GM21447 (cell line): ENCODE measurements at regions not wholly inside any gene's neighbourhood (a gene's known extent, or its start where the extent isn't known, plus 50 kb on each side); places are given as distances from the start of the nearest gene placed in this dataset.
"Not testable (repeated sequence)": the region's sequence is repeated elsewhere in the genome, so short reads cannot be mapped to it uniquely, and the experiment has no call there.

ENCODE experiments used
- ATAC-seq: cut with Tn5 transposase; IDR thresholded peaks from one replicate; pipeline ENCODE4 v1.9.1; 2021; ENCODE audit not compliant: unreplicated experiment

DNA sequence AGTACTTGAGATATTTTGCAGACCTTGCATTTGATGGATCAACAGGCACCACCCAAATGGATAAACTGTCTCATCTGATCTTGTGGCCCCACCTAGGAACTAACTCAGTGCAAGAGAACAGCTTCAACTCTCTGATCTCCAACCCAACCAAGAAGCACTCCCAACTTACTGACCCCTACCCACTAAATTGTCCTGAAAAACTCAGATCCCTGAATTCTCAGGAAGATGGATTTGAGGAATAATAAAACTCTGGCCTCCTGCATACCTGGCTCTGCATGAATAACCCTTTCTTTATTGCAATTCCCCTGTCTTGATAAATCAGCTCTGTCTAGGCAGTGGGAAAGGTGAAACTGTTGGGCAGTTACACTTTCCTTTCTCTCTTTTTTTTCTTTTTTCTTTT lies 247.9 kb downstream of the ZPLD1 start:
- ATAC-seq, result no peak

DNA sequence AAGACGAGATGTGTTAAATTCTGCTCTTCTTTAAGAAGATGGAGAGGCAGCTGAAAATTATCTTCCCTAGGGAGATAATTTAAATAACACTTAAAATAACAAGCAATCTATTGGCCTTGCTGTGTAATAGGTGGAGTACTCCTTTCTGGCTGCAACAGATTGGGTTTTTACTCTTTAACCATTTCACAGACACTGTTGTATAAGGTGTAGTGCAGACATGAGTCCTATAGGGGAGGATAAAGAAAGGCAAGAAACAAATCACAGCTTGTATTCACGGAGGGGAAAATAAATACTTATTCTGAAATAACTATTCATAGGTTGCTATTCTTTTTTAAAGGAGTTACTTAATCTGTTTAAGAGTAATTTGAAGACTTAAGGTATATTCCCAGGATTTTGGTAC lies 252.0 kb downstream of the ZPLD1 start:
- no peak for ATAC-seq

DNA sequence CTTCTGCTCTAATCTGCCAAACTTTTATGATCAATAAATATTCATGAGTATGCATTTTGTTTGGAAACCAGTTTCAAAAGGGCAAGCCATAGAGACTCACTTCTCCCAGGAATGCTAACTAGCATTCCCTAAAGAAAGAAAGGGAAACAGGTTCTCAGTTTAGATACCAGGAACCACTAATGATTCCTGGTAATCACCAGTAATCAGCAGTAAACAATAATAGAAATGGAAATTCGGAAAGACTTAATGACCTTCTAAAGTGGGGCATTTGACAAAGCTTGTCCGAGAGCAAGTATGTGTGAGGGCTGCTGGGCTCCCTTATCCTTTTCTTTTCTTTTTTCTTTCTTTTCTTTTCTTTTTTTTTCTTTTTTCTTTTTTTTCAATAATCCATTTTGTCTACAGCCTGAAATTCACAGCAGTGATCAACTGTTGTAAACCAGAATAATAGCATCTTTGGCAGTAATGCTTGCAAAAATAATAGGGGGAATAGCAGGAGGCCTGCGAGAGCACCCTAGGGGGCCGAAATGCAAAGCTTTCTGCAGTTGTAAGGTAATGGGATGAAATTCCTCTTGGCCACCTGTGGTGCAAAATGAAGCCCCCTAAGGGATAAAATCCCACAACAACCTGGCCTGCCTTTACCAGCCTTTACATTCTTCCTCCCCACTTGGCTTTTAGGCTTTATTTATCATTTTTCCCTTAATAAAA lies 253.2 kb downstream of the ZPLD1 start:
- ATAC-seq, result no peak

DNA sequence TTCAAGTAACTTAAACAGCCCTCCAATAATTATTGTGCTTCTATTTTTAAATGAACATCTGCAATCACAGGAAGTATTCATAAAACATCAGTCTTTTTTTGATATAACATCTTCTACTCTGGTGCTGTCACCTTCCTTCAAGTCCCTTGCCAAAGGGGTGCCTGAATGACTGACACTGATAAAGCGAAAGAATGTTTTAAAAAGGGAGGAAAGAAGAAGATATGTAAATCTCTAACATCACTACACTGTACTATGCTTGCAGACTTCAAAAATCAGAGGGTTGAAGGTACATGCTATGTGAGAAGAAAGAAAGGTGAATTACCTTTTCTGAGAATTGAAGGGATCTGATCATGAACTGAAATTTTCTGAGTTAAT lies 253.7 kb downstream of the ZPLD1 start:
- ATAC-seq, result no peak

DNA sequence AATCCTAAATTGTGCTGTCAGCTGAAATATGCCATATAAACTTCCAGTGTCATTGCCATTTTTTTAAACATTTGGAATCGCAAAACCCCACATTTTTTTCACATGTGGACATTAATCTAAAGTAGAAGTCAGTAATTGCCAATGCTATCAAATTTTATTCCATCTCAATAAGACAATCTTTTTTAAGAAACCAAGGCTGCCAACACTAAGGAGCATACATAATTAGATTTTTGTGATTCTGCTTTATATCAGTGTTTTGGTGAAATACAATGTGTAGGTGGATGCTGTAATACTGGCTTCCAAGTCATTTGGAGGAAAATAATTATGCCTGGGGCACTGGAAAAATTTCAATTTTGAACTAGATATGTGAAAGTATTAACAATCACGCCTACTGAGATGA lies 256.7 kb downstream of the ZPLD1 start:
- no peak for ATAC-seq

DNA sequence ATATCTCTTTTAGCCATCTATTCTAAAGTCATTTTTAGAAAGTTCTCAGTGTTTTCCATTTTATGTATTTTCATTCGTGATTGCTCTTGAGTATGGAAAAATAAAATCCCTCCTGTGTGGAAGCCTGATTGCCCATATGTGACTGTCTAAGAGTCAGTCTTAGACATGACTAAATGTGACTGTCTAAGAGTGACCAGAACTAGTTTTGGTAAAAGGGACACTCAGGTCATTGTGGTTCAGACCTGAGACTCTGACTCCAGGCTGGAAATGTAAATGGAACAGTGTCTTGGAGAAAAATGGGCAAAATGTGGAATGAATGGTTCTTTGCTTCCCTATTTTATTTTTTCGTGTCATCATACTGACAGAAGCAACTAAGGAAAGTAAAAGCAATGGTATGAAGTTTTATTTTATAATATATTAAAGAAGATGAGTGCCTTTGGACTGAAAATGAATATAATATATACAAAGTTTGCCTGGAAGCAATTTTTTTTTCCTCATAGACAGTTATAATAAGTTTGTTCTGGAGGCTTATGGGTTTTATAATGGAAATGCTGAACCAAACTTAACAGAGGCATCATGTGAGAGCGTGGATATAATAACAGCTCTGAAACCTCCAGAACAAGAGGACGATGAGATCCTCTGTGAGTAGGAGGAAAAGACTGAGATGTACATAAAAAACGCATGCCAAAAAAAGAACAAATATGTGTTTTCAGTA lies 264.4 kb downstream of the ZPLD1 start:
- ATAC-seq, result no peak

DNA sequence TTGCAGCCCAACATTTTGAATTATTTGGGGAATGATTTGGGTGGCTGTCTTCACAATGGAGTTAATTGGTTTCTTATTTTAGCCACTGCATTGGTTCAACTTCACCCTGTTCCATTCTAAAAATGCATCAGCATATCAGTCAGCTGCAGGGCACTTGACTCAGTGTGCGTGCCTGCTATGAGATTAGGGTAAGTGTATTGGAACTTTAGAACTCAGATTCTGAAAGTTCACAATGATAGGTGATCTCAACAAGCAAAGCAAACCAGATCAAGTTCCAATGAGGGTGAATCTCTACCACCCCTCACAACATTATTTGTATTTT lies 265.0 kb downstream of the ZPLD1 start:
- ATAC-seq, result no peak

DNA sequence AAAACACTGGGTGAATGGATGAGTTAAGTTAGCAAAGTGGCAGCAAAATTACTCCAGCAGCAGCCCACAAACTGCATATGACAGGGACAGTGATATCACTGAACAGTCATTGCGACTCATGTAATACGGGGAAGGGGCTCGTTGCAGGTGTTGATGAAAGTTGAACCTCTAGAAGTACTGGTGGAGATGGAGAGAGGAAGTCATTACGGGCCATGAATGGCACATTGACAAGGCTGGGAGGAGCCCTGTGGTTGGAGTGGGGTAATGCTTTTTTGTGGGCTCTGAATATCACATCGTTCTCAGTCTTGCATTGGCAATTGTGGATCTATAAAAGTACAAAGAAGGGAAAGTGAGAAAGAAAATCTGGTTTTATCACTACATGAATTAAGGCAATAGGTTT lies 278.1 kb downstream of the ZPLD1 start:
- no peak for ATAC-seq

DNA sequence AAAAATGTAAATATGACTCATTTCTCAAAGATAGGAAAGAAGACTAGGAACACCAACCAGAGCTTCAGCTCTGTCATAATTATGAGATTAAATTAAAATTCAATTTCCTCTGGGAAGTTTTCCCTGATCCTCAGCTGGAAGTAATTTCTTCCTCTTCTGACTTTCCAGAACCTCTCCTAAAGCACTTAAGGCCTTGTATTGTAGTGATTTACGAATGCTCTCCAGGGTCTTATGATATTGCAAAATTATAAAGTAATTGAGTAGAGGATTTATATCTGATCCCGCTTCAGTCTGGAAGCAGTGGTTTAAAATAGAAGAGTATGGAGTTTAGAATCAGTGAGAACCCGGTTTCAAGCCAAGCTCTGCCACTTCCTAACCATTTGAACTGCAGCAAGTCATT lies 279.8 kb downstream of the ZPLD1 start:
- peak; percentile 15 for ATAC-seq

DNA sequence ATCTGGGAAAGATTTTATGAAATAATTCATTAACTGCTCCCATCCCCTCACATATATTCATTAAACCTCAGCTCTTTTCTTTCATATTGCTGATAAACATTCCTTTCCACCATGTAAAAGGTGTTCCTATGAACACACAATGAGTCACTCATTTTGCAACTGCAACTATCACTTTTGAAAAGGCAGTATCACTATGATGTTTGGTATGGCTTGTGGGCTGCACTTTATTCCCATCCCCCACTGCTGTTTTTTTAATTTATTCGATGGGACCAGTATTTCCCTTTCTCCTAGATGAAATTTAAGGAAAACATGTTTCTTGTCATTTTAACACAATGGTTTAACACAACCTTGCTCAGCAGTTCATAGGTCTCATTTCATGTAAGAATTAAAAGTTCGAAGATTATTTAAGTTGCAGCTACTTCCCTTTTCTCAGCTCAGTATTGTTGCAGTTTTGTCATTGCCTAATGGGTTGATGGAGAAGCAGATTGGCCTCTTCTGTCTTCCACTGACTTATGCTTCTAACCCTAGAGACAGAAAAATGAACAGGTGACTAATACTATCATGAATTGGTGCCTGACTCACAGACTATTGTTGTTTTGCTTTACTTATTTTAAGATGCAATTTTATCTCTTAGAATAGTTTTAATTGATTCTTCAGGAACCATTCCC lies 280.3 kb downstream of the ZPLD1 start:
- ATAC-seq, result peak; percentile 95

DNA sequence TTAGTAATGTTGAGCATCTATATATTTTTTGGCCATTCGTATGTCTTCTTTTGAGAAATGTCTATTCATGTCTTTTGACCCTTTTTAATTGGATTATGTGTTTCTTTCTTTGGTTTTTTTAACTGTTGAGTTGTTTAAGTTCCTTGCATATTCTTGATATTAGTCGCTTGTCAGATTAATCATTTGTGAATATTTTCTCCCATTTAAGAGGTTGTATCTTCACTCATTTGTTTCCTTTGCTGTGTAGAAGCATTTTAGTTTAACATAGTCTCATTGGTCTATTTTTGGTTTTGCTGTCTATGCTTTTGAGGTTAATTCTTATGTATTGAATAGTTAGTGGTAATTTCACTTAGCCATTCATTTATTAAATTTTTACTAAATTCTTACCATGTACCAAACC lies 283.8 kb downstream of the ZPLD1 start:
- ATAC-seq, result no peak

DNA sequence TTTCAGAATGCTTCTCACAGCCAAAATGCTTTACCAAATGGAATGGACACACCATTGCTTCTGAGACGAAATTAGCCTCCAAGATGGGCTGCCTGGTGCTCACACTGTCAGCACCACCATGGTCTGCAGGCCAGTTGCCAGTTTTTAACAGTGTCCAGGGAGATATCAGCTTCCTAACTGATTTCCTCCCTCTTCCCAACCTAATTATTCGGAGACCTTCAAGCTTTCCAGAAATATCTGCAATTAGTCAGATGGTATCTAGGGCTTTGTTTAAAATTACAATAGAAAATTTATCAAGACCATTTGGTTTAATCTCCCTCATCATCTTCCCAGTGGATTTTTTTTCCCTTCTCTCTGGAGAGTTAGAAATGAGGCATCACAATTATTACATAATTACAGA lies 287.5 kb downstream of the ZPLD1 start:
- no peak for ATAC-seq

DNA sequence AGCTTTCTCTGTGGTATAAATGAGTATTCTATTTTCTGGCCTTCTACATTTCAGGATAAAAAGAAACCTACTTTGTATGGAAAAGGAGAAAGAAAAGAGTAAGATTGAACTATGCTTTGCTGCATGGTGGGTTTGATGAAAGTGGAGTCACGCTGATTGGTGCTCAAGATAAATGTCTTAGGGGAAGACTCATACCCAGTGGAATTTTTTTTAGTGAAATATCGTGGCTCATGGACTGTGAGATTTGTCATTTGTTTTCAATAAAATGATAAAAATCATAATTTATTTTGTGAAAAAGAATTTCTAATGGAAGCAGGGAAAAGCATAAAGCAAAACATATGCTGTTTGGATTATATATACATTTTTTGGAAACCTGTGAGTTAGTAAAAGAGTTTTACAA lies 292.5 kb downstream of the ZPLD1 start:
- ATAC-seq, result no peak

DNA sequence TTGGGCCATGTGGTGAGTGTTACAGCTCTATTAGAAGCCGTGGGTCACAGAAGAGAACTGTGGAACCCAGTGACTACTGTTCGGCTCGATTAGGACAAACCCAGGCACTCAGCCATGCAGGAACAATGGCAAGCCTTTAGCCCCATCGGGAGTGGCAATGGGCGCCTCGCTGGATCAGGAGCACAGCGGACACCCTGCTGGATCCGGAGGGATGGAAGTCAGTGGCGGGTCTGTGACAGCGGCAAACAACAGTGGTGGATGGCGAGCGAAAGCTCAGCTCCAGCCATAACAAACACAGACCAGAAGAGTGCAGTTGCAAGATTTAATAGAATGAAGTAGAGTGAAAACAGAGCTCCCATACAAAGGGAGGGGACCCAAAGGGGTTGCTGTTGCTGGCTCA lies 297.8 kb downstream of the ZPLD1 start:
- not testable (repeated sequence) for ATAC-seq

DNA sequence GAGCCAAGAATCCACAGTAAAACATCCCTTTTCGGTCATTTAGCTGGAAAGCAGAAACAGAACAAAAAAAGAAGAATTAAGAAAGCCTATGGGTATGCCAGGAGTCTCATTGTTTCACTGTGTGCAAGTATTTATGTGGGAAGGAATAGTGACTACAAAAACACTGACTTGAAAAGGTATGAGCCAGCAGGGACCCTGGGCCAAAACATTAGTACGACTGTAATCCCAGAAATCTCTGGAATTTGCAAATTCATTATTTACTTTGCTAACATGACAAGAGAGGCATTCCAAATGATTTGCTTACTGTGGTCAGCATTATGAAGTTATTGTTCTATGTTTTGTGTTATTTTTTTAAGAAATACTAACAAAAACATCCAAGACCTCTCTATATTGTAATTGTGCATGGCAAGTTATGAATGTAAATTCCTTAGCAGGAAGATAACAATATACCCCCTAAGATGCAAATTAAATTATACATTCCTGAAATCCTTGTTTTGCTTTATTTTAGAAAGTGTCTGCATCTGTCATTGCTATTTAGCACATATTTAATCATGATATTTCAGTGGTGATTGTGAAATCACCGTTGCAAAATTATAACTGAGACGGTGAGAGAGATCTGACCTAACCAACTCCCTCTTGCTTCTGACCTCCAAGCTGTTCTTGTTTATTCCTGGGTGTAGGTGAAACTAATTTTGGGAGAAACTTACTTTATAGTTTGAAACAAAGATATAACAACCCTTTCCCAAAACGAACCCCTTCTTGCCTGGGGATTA lies 299.2 kb downstream of the ZPLD1 start:
- ATAC-seq, result no peak

DNA sequence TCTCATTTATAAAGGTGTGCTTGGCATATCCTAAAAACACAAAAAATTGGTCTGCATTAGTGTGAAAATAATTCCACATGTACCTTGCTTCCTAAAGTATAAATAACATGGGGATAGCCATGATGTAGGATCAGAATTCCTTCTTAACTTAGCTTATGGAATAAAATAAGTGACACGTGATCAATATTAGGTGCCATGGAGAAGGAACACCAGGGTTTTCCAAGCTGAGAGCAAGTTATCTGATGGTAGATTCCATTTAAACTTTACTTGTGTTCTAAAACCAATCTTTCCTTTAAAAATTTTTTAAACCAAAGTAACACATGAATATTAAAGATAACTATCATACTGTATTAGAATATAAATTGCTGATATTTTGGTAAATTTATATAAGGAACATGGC lies 300.5 kb downstream of the ZPLD1 start:
- ATAC-seq, result no peak

DNA sequence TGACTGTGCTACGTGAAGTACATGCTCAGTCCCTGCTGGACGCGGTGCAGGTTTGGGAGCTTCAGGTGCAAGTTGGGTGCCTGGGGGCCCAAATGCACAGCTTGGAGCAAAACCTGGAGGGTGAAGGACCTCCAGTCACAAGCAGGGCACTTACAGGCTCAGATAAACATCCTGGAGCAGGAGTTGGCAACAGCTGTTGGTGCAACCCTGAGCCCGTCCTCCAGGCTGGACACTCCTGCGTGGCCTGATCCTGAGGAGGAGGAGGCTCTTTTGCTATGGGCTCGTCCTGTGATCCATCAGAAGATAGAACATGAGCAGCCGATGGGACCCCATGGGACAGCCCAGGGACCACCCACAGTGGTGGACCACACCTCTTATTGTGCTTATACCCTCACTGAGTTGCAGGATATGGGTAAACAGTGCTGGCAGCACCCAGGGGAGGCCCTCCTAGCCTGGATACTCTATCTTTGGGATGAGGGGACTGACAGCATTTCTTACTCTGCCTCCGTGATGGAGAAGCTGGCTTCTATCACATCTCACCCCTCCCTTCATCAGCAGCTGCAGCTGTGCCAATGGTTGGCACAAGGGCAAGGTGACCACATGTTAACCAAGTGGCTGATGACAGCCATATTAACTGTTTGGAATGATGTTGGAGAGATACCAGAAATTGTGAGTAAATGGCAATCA lies 301.6 kb downstream of the ZPLD1 start:
- ATAC-seq, result no peak

DNA sequence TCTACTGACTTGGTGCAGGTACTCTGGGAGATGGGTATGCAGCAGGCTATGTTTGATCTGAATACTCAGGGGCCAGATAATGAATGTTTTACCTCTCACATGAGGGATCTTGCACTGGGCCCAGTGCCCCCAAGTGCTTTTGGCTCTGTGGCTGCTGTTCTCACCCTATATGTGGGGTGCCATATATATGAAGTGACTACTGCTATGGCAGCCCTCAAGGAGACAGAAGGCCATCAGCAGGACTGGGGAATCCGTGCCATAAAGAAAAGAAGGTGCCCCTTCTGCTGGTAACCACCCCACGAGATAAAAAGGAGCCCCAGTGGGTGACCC lies 302.1 kb downstream of the ZPLD1 start:
- ATAC-seq, result no peak

DNA sequence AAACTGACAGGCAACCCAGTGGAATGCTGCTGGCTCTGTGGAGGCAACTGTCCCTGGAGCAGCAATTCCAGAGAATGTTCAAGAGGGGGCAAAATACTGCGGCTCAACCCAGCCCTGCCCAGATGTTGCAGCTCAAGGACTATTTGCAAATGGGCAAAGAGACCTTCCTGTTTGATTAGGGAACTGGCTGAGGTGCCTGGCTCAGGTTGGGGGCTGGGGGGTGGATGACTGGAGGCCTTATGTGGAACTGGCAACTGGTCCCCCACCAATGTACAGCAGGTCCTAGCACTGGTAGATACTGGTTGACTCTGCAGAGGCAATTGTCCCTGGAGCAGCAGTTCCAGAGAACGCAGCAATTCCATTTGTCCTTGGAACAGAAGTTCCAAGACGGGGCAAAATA lies 302.5 kb downstream of the ZPLD1 start:
- ATAC-seq, result no peak

DNA sequence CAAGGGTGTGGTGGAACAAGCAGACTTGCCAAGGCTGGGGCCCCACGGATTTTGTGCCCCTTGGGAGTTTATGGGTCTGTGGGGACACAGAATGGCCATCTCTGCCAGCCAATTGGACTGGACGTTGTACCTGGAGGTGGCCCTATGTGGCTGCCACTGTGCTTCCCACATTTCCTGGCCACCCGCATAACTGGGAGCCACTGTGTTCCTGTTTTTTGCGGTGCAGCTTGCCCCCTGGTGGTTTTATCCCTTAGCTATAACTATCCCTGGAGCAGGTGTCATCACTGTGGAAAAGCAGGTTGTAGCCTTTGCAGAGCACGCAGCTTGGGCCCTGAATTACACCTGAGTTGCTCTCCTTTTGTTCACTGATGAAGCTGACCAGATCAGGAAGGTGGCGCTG lies 306.3 kb downstream of the ZPLD1 start:
- ATAC-seq, result no peak

DNA sequence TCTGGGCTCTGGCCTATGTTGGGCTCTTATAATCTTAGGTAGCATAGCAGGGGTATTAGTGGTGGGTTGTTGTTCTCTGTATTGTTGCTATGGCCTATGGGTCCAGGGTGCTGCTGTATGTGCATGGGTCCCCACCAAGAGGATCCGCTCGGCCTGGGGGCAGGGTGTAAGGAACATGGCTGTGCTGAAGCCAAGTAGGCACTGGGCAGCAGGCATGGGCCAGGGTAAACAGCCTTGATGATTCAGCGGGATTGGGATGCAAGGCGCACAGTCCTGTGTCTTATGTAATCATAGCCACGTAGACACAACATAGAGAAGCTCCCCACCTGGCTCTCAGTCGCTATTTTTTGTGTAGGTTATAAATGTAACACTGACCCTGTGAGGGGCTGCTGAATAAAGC lies 306.9 kb downstream of the ZPLD1 start:
- no peak for ATAC-seq
